ENCODE measurements at regions not wholly inside any gene's neighbourhood (a gene's known extent, or its start where the extent isn't known, plus 50 kb on each side); places are given as distances from the start of the nearest gene placed in this dataset.

GRCh38 chr21:20108016-20108415 is 890.2 kb upstream of the NCAM2 start:
- Histone ChIP-seq H3K9me3 (ENCODE audit: control insufficient read depth in 4 of 4, insufficient read depth in 3 of 4, low read length in 3 of 4) (peaks cover 0 to 4% (median under 1%) of the 10 kb centered on the region in 4 donors), H3K9ac (ENCODE audit: insufficient read depth in 1 of 2, low read length in 2 of 2) (no peak overlapping the region), H3K4me1 (ENCODE audit: control insufficient read depth in 5 of 5, insufficient read depth in 5 of 5, low read length in 5 of 5) (no peaks in the 10 kb centered on the region), H3K27me3 (ENCODE audit: control insufficient read depth in 3 of 3, insufficient read depth in 3 of 3, low read length in 2 of 3) (no peaks in the 10 kb centered on the region), H3K27ac (ENCODE audit: low read depth in 1 of 2, low read length in 1 of 2) (no peak overlapping the region), H3K4me3 (no peak overlapping the region), H3K36me3 (ENCODE audit: control insufficient read depth in 4 of 4, insufficient read depth in 4 of 4, low read length in 4 of 4) (no peaks in the 10 kb centered on the region)
- DNase-seq, result no peak
- ATAC-seq (ENCODE audit: insufficient read depth, low FRiP score), result no peak
- WGBS, 2 donors, result 8 to 11% methylated on average over 1 of the region's 1 CpG
- TF ChIP-seq CTCF (IDR thresholded peaks at IDR 0.05; ENCODE audit: control extremely low read depth, extremely low read depth), result no peak

- no peak for ATAC-seq (ENCODE audit: insufficient read depth, low FRiP score)
- H3K36me3 ChIP-seq (ENCODE audit: control insufficient read depth in 4 of 4, insufficient read depth in 4 of 4, low read length in 4 of 4), result no peaks in the 10 kb centered on the region
- no peak overlapping the region for H3K4me3 ChIP-seq
- DNase-seq, result no peak
- no peak overlapping the region for H3K9ac ChIP-seq (ENCODE audit: insufficient read depth in 1 of 2, low read length in 2 of 2)
- no peak for TF ChIP-seq CTCF (IDR thresholded peaks at IDR 0.05; ENCODE audit: control extremely low read depth, extremely low read depth)
- H3K27ac ChIP-seq (ENCODE audit: low read depth in 1 of 2, low read length in 1 of 2), result no peak overlapping the region
- 62 to 67% methylated on average over 2 of the region's 2 CpGs for WGBS, 2 donors
- peaks cover 0 to 4% (median under 1%) of the 10 kb centered on the region in 4 donors for H3K9me3 ChIP-seq (ENCODE audit: control insufficient read depth in 4 of 4, insufficient read depth in 3 of 4, low read length in 3 of 4)
- H3K27me3 ChIP-seq (ENCODE audit: control insufficient read depth in 3 of 3, insufficient read depth in 3 of 3, low read length in 2 of 3), result no peaks in the 10 kb centered on the region
- no peaks in the 10 kb centered on the region for H3K4me1 ChIP-seq (ENCODE audit: control insufficient read depth in 5 of 5, insufficient read depth in 5 of 5, low read length in 5 of 5)
Observed at GRCh38 chr21:20108976-20109540, 889.2 kb upstream of the NCAM2 start.

- WGBS, 2 donors, result 71 to 72% methylated on average over 2 of the region's 2 CpGs
- Histone ChIP-seq H3K9me3 (ENCODE audit: control insufficient read depth in 4 of 4, insufficient read depth in 3 of 4, low read length in 3 of 4) (no peaks in the 10 kb centered on the region), H3K27me3 (ENCODE audit: control insufficient read depth in 3 of 3, insufficient read depth in 3 of 3, low read length in 2 of 3) (no peaks in the 10 kb centered on the region), H3K4me1 (ENCODE audit: control insufficient read depth in 5 of 5, insufficient read depth in 5 of 5, low read length in 5 of 5) (no peaks in the 10 kb centered on the region), H3K9ac (ENCODE audit: insufficient read depth in 1 of 2, low read length in 2 of 2) (no peak overlapping the region), H3K27ac (ENCODE audit: low read depth in 1 of 2, low read length in 1 of 2) (no peak overlapping the region), H3K36me3 (ENCODE audit: control insufficient read depth in 4 of 4, insufficient read depth in 4 of 4, low read length in 4 of 4) (no peaks in the 10 kb centered on the region), H3K4me3 (no peak overlapping the region)
- ATAC-seq (ENCODE audit: insufficient read depth, low FRiP score) (no peak), DNase-seq (no peak)
- no peak for TF ChIP-seq CTCF (IDR thresholded peaks at IDR 0.05; ENCODE audit: control extremely low read depth, extremely low read depth)
Observed at GRCh38 chr21:20110368-20110767, 887.8 kb upstream of the NCAM2 start.

GRCh38 chr21:20151741-20152140 is 846.5 kb upstream of the NCAM2 start:
- 90 to 100% methylated on average over 1 of the region's 1 CpG for WGBS, 2 donors
- no peak for TF ChIP-seq CTCF (IDR thresholded peaks at IDR 0.05; ENCODE audit: control extremely low read depth, extremely low read depth)
- Histone ChIP-seq H3K36me3 (ENCODE audit: control insufficient read depth in 4 of 4, insufficient read depth in 4 of 4, low read length in 4 of 4) (no peaks in the 10 kb centered on the region), H3K9me3 (ENCODE audit: control insufficient read depth in 4 of 4, insufficient read depth in 3 of 4, low read length in 3 of 4) (peaks cover 0 to 8% (median 6%) of the 10 kb centered on the region in 4 donors), H3K4me1 (ENCODE audit: control insufficient read depth in 5 of 5, insufficient read depth in 5 of 5, low read length in 5 of 5) (no peaks in the 10 kb centered on the region), H3K4me3 (no peak overlapping the region), H3K9ac (ENCODE audit: insufficient read depth in 1 of 2, low read length in 2 of 2) (no peak overlapping the region), H3K27me3 (ENCODE audit: control insufficient read depth in 3 of 3, insufficient read depth in 3 of 3, low read length in 2 of 3) (no peaks in the 10 kb centered on the region), H3K27ac (ENCODE audit: low read depth in 1 of 2, low read length in 1 of 2) (no peak overlapping the region)
- no peak for DNase-seq
- no peak for ATAC-seq (ENCODE audit: insufficient read depth, low FRiP score)

Measured in lung (tissue), 11 donors.